Endothelial cell of umbilical vein (primary cell): ENCODE measurements at regions not wholly inside any gene's neighbourhood (a gene's known extent, or its start where the extent isn't known, plus 50 kb on each side); places are given as distances from the start of the nearest gene placed in this dataset.

Source experiments
- BruUV-seq: library from RNA; stranded (reverse); fragments of 400-500 nt; replicated peaks from 2 replicates; lab custom pipeline; 2021; lab: Mats Ljungman, UMichigan
- CTCF ChIA-PET: fragments of 300-600, 350-600 bp; sonication (Branson Sonifier 250); formaldehyde crosslinking; loops from one replicate; lab custom pipeline; 2021; ENCODE audit warnings: antibody characterized with exemption, inconsistent platforms; lab: Charles Lee
- POLR2A ChIA-PET: fragments of 300-600, 350-600 bp; sonication (Branson Sonifier 250); formaldehyde crosslinking; loops from one replicate; lab custom pipeline; 2021; ENCODE audit warnings: antibody characterized with exemption, inconsistent platforms; lab: Charles Lee
- DNase-seq: peaks from one replicate; pipeline ENCODE4 v3.0.0-alpha.2; 2011; ENCODE audit warnings: low read depth, low spot score
- FAIRE-seq: peaks from 2 replicates; lab custom pipeline; 2011; peaks lifted over from hg19 to GRCh38; lab: Jason Lieb, UNC
- H2AFZ ChIP-seq: 2 replicates; pipeline ENCODE4 v1.6.0; 2012; ENCODE audit warnings: low read depth, low read length, control low read depth, inconsistent platforms
- H3K27ac ChIP-seq: 2 replicates; pipeline ENCODE4 v1.5.1; 2011; ENCODE audit warnings: low read depth, mild to moderate bottlenecking, control low read depth, low read length, moderate library complexity; ENCODE audit not compliant: insufficient read depth
- H3K27me3 ChIP-seq, 2 experiments: 2 replicates each; pipeline versions ENCODE4 v1.6.0 to v1.6.1; 2011; ENCODE audit warnings: low read length in 2 of 2, mixed read lengths in 1 of 2; ENCODE audit not compliant: control insufficient read depth in 2 of 2, insufficient read depth in 2 of 2
- H3K36me3 ChIP-seq, 2 experiments: 2 replicates in 1 of 2; 3 replicates in 1 of 2; pipeline ENCODE4 v1.5.1; 2011; ENCODE audit warnings: low read length in 2 of 2, mild to moderate bottlenecking in 1 of 2, moderate library complexity in 1 of 2; ENCODE audit not compliant: control insufficient read depth in 2 of 2, insufficient read depth in 2 of 2; ENCODE audit errors: extremely low read depth in 1 of 2
- H3K4me1 ChIP-seq: 3 replicates; pipeline ENCODE4 v1.5.1; 2011; ENCODE audit warnings: mild to moderate bottlenecking, low read length; ENCODE audit not compliant: control insufficient read depth, insufficient read depth; ENCODE audit errors: extremely low read depth
- H3K4me2 ChIP-seq: 2 replicates; pipeline ENCODE4 v1.6.1; 2011; ENCODE audit warnings: low read length, control low read depth, mixed read lengths; ENCODE audit not compliant: insufficient read depth
- H3K4me3 ChIP-seq, 3 experiments: fragments of 200-600 bp in 1 of 3; sonication (generic), shearing (Covaris generic) in 1 of 3; replicated peaks in 1 of 3; 2 replicates each; pipeline ENCODE4 v1.5.1; 2011 to 2016; ENCODE audit warnings: control low read depth in 3 of 3, low read length in 3 of 3, mild to moderate bottlenecking in 2 of 3, inconsistent platforms in 1 of 3, low read depth in 1 of 3, moderate library complexity in 1 of 3; ENCODE audit not compliant: insufficient read depth in 1 of 3
- H3K79me2 ChIP-seq: 2 replicates; pipeline ENCODE4 v1.6.0; 2012; ENCODE audit warnings: low read length, inconsistent platforms; ENCODE audit not compliant: control insufficient read depth, insufficient read depth
- H3K9ac ChIP-seq: replicated peaks from 2 replicates; pipeline ENCODE3; 2011; ENCODE audit warnings: low read length, control low read depth; ENCODE audit not compliant: insufficient read depth; ENCODE audit errors: extremely low read depth
- H3K9me1 ChIP-seq: replicated peaks from 3 replicates; pipeline ENCODE4 v1.6.0; 2011; ENCODE audit warnings: mild to moderate bottlenecking, low read length; ENCODE audit not compliant: control insufficient read depth, insufficient read depth; ENCODE audit errors: extremely low read depth
- H3K9me3 ChIP-seq: replicated peaks from 2 replicates; pipeline ENCODE4 v1.5.1; 2012; ENCODE audit warnings: low read length, inconsistent platforms; ENCODE audit not compliant: control insufficient read depth, insufficient read depth
- H4K20me1 ChIP-seq: replicated peaks from 2 replicates; pipeline ENCODE3; 2011; ENCODE audit warnings: mild to moderate bottlenecking, low read length; ENCODE audit not compliant: control insufficient read depth, insufficient read depth; ENCODE audit errors: extremely low read depth
- EZH2 ChIP-seq: IDR thresholded peaks from 2 replicates; pipeline ENCODE4 v1.6.1; 2012; ENCODE audit warnings: borderline replicate concordance, low read depth, mild to moderate bottlenecking, moderate library complexity, low read length, inconsistent platforms; ENCODE audit not compliant: severe bottlenecking
- FOS ChIP-seq: IDR thresholded peaks from 2 replicates; pipeline ENCODE4 v1.6.1; 2011; ENCODE audit warnings: mild to moderate bottlenecking, low read length, moderate library complexity, borderline replicate concordance; ENCODE audit not compliant: insufficient read depth
- GATA2 ChIP-seq: IDR thresholded peaks from 2 replicates; pipeline ENCODE4 v1.7.0; 2011; ENCODE audit warnings: low read depth, mild to moderate bottlenecking, moderate library complexity, mixed read lengths, low read length; ENCODE audit not compliant: insufficient read length, insufficient read depth
- JUN ChIP-seq: IDR thresholded peaks from 2 replicates; pipeline ENCODE4 v1.6.1; 2011; ENCODE audit warnings: borderline replicate concordance, low read depth; ENCODE audit not compliant: insufficient read length, insufficient read depth
- MYC ChIP-seq: IDR thresholded peaks from one replicate; pipeline ENCODE4 v1.6.1; 2011; ENCODE audit warnings: mild to moderate bottlenecking, low read depth, low read length
- POLR2A ChIP-seq: IDR thresholded peaks from 2 replicates; pipeline ENCODE4 v1.6.1; 2012; ENCODE audit warnings: low read depth, mild to moderate bottlenecking, control low read depth, low read length
- POLR2AphosphoS5 ChIP-seq: IDR thresholded peaks from 2 replicates; pipeline ENCODE4 v1.6.1; 2012; ENCODE audit warnings: low read depth, mild to moderate bottlenecking, control low read depth, low read length, moderate library complexity; ENCODE audit not compliant: insufficient read depth
- dilution Hi-C: fragments of 300-500 bp; cut with MboI; formaldehyde crosslinking; loops from one replicate; pipeline ENCODE4 v1.15.0; 2019; ENCODE audit warnings: low sequenced_read_pairs; ENCODE audit not compliant: extremely low pct_ligation_motif_present
- intact Hi-C: fragments of 100-400 bp; cut with micrococcal nuclease; formaldehyde crosslinking; loops from one replicate; pipeline ENCODE4 v1.10.0; 2022
- TF ChIP-seq, protein P1 (sequence below): IDR thresholded peaks from 2 replicates; pipeline ENCODE4 v1.6.1; 2011; ENCODE audit not compliant: insufficient read depth, insufficient read length
- TF ChIP-seq, protein P2 (sequence below), 2 donors: IDR thresholded peaks; 1 replicate in 1 of 2; 2 replicates in 1 of 2; pipeline ENCODE4 v1.5.1; 2011; ENCODE audit warnings: low read length in 2 of 2, mild to moderate bottlenecking in 2 of 2, moderate library complexity in 2 of 2, control low read depth in 1 of 2, inconsistent platforms in 1 of 2, low read depth in 1 of 2; ENCODE audit not compliant: insufficient read depth in 1 of 2; ENCODE audit errors: extremely low read depth in 1 of 2

DNA sequence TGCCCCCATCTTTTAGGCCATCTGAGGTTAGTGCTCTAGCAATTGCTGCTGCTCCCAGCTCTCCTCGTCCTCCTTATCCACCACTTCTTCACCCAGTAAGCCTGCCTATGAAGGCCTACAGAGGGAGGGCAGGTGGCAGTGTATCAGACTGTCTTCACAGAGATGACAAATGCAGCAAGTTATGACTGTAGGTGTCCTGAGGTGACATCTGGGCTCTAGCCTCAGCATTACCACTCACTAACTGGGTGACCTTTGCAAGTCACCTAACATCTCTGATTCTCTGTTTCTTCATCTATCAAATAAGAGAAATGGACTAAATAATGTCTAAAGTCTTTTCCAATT is 151.6 kb downstream of the NOC3L start:
- dilution Hi-C loops = no loop called here
- Histone ChIP-seq H3K79me2 (no peaks in the 10 kb centered on the region), H3K9me1 (no peaks in the 10 kb centered on the region), H3K27me3 (no peaks in the 10 kb centered on the region), H3K27ac (no peak overlapping the region), H3K4me2 (no peak overlapping the region), H3K9me3 (no peaks in the 10 kb centered on the region), H3K36me3 (no peaks in the 10 kb centered on the region), H3K4me3 (no peak overlapping the region), H4K20me1 (no peaks in the 10 kb centered on the region), H3K4me1 (no peaks in the 10 kb centered on the region), H2AFZ (no peak overlapping the region), H3K9ac (no peak overlapping the region)
- no peak for DNase-seq
- BruUV-seq = no TSS peak
- ChIA-PET CTCF (no interaction called here), POLR2A (no interaction called here)
- intact Hi-C loops = no loop called here
- no peak for TF ChIP-seq POLR2A
- TF ChIP-seq EZH2 = no peak
- TF ChIP-seq JUN = no peak
- FAIRE-seq = no peak

DNA sequence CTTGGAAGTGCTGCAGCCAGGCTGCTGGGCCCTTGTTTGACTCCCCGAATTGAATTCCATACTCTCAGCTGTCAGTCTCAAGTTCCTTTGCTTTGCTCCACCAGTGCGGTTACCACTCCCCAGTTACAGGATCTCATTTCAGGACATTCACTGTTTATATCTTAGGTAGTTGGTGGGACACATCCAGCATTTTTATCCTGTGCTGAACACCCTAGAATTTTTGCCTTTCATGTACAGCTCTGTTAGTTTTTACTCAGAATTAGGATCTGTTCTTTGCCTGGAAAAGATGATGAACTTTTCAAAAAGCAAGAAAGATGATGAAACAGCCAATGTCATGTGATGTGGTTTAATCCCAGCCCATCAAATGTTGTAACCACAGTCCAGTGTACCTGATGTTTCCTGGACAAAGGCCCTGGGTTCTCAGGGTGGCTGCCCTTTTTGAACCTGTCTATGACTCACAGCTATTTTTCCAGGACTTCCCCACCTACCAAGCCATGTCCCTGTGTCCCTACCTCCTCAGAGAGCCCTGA is 149.7 kb downstream of the NOC3L start:
- Histone ChIP-seq H3K9me3 (no peaks in the 10 kb centered on the region), H2AFZ (no peak overlapping the region), H3K36me3 (no peaks in the 10 kb centered on the region), H3K27ac (no peak overlapping the region), H3K4me1 (no peaks in the 10 kb centered on the region), H3K79me2 (no peaks in the 10 kb centered on the region), H3K27me3 (no peaks in the 10 kb centered on the region), H3K9ac (no peak overlapping the region), H3K9me1 (no peaks in the 10 kb centered on the region), H4K20me1 (no peaks in the 10 kb centered on the region), H3K4me3 (no peak overlapping the region), H3K4me2 (no peak overlapping the region)
- DNase-seq = no peak
- FAIRE-seq = no peak
- intact Hi-C loops (no loop called here), dilution Hi-C loops (no loop called here)
- CTCF ChIA-PET = no interaction called here
- TF ChIP-seq POLR2A = no peak
- TF ChIP-seq, protein P1, sequence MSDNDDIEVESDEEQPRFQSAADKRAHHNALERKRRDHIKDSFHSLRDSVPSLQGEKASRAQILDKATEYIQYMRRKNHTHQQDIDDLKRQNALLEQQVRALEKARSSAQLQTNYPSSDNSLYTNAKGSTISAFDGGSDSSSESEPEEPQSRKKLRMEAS = no peak
- TF ChIP-seq, protein P2, sequence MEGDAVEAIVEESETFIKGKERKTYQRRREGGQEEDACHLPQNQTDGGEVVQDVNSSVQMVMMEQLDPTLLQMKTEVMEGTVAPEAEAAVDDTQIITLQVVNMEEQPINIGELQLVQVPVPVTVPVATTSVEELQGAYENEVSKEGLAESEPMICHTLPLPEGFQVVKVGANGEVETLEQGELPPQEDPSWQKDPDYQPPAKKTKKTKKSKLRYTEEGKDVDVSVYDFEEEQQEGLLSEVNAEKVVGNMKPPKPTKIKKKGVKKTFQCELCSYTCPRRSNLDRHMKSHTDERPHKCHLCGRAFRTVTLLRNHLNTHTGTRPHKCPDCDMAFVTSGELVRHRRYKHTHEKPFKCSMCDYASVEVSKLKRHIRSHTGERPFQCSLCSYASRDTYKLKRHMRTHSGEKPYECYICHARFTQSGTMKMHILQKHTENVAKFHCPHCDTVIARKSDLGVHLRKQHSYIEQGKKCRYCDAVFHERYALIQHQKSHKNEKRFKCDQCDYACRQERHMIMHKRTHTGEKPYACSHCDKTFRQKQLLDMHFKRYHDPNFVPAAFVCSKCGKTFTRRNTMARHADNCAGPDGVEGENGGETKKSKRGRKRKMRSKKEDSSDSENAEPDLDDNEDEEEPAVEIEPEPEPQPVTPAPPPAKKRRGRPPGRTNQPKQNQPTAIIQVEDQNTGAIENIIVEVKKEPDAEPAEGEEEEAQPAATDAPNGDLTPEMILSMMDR (IDR thresholded peaks at IDR 0.05; ENCODE audit: extremely low read depth in 1 of 2, insufficient read depth in 1 of 2, low read depth in 1 of 2, low read length in 2 of 2) = no peak
- no peak for TF ChIP-seq MYC
- TF ChIP-seq FOS = no peak
- no peak for TF ChIP-seq GATA2
- no peak for TF ChIP-seq EZH2
- no peak for TF ChIP-seq POLR2AphosphoS5
- TF ChIP-seq JUN = no peak
- no TSS peak for BruUV-seq
- POLR2A ChIA-PET = no interaction called here
